ENCODE measurements at regions not wholly inside any gene's neighbourhood (a gene's known extent, or its start where the extent isn't known, plus 50 kb on each side); places are given as distances from the start of the nearest gene placed in this dataset.

- TF ChIP-seq TCF12 (IDR thresholded peaks at IDR 0.05) (no peak), NFIC (IDR thresholded peaks at IDR 0.05; ENCODE audit: borderline replicate concordance) (no peak), JUND (IDR thresholded peaks at IDR 0.05) (no peak), USF1 (IDR thresholded peaks at IDR 0.05; ENCODE audit: borderline replicate concordance, low read depth) (no peak), RXRA (IDR thresholded peaks at IDR 0.05; ENCODE audit: borderline replicate concordance, low read depth) (no peak), MXI1 (IDR thresholded peaks at IDR 0.05; ENCODE audit: low read depth, low read length) (no peak), NRF1 (IDR thresholded peaks at IDR 0.05; ENCODE audit: low read depth, low read length) (no peak), ZBTB33 (IDR thresholded peaks at IDR 0.05; ENCODE audit: borderline replicate concordance, low read depth) (no peak), RAD21 (IDR thresholded peaks at IDR 0.05; ENCODE audit: low read length) (no peak), MEF2A (IDR thresholded peaks at IDR 0.05; ENCODE audit: borderline replicate concordance, low read depth) (no peak), USF2 (IDR thresholded peaks at IDR 0.05; ENCODE audit: borderline replicate concordance, low read depth, low read length) (no peak), POLR2AphosphoS5 (IDR thresholded peaks at IDR 0.05; ENCODE audit: low read depth, low read length) (no peak)
- Histone ChIP-seq H2AFZ (ENCODE audit: low read depth) (no peak overlapping the region), H3K9me2 (no peaks in the 10 kb centered on the region), H3K4me1 (ENCODE audit: control insufficient read depth in 1 of 2, insufficient read depth in 2 of 2, low read depth in 1 of 2, low read length in 1 of 2) (no peaks in the 10 kb centered on the region), H3K9ac (no peak overlapping the region), H3K27ac (ENCODE audit: low read depth in 2 of 2, low read length in 1 of 2) (peak overlapping the region in 1 of 2 experiments; percentile 34; a peak in 2 of 4 replicates), H3K27me3 (ENCODE audit: insufficient read depth) (no peaks in the 10 kb centered on the region), H3K9me3 (no peaks in the 10 kb centered on the region), H3F3A (replicated peaks; ENCODE audit: insufficient read depth) (no peaks in the 10 kb centered on the region), H3K79me2 (ENCODE audit: insufficient read depth) (no peaks in the 10 kb centered on the region), H3K4me3 (ENCODE audit: low read depth in 2 of 2, low read length in 1 of 2) (no peak overlapping the region), H4K20me1 (ENCODE audit: insufficient read depth) (no peaks in the 10 kb centered on the region), H3K36me3 (replicated peaks in 1 of 2; ENCODE audit: control insufficient read depth in 1 of 2, insufficient read depth in 2 of 2, low read length in 1 of 2) (no peaks in the 10 kb centered on the region), H3K4me2 (no peak overlapping the region)
- POLR2A ChIA-PET = interaction anchor here (0.7 kb wide), 1 partner anchor 15 kb away, joined by 3 read pairs; no protein-coding TSS in a partner anchor
- DNase-seq = no peak
- CTCF ChIA-PET = interaction anchor here (0.9 kb wide), 2 partner anchors 12 to 30 kb away, joined by 3 read pairs; no protein-coding TSS in a partner anchor
- 17% methylated on average over 3 of the region's 3 CpGs for WGBS (ENCODE audit: low lambda C conversion rate)
Measured at GRCh38 chr3:1456781-1457311, 364.0 kb downstream of the CNTN6 start.

DNA sequence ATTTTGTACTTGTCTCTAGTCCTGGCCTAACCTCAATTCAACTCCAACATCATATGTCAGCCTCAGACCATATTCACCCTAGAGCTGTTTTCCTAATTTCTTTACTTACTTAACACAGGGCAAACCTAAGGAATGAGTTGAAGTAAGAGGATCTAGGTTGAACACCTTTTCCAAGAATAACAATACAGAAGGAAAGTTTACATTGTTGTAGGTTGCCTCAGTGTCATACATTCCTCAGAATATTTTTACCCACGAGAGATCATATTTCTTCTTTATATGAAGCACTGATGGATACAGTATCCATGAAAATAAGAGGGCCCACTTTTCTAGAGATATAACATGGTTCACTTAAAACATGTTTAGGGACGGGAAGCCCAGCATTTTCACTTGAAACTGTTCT is 369.5 kb downstream of the CNTN6 start:
- Histone ChIP-seq H3F3A (replicated peaks; ENCODE audit: insufficient read depth) (no peaks in the 10 kb centered on the region), H2AFZ (ENCODE audit: low read depth) (no peak overlapping the region), H4K20me1 (ENCODE audit: insufficient read depth) (no peaks in the 10 kb centered on the region), H3K4me2 (no peak overlapping the region), H3K9ac (no peak overlapping the region), H3K79me2 (ENCODE audit: insufficient read depth) (no peaks in the 10 kb centered on the region), H3K36me3 (replicated peaks in 1 of 2; ENCODE audit: control insufficient read depth in 1 of 2, insufficient read depth in 2 of 2, low read length in 1 of 2) (no peaks in the 10 kb centered on the region), H3K27ac (ENCODE audit: low read depth in 2 of 2, low read length in 1 of 2) (no peak overlapping the region), H3K27me3 (ENCODE audit: insufficient read depth) (no peaks in the 10 kb centered on the region), H3K9me2 (no peaks in the 10 kb centered on the region), H3K4me3 (ENCODE audit: low read depth in 2 of 2, low read length in 1 of 2) (no peak overlapping the region), H3K4me1 (ENCODE audit: control insufficient read depth in 1 of 2, insufficient read depth in 2 of 2, low read depth in 1 of 2, low read length in 1 of 2) (no peaks in the 10 kb centered on the region), H3K9me3 (peaks cover 13% of the 10 kb centered on the region; the same call in 1 of the 2 replicates)
- DNase-seq = no peak
- TF ChIP-seq JUND (IDR thresholded peaks at IDR 0.05) = no peak
- TF ChIP-seq NRF1 (IDR thresholded peaks at IDR 0.05; ENCODE audit: low read depth, low read length) = no peak
- TF ChIP-seq TEAD4 (IDR thresholded peaks at IDR 0.05; ENCODE audit: borderline replicate concordance, insufficient read depth) = no peak
- TF ChIP-seq NFIC (IDR thresholded peaks at IDR 0.05; ENCODE audit: borderline replicate concordance) = no peak
- no peak for TF ChIP-seq GABPA (IDR thresholded peaks at IDR 0.05; ENCODE audit: low read depth)
- TF ChIP-seq TCF12 (IDR thresholded peaks at IDR 0.05) = no peak
- no peak for TF ChIP-seq MXI1 (IDR thresholded peaks at IDR 0.05; ENCODE audit: low read depth, low read length)
- TF ChIP-seq FOXM1 (IDR thresholded peaks at IDR 0.05; ENCODE audit: low read depth) = no peak
- TF ChIP-seq POLR2AphosphoS5 (IDR thresholded peaks at IDR 0.05; ENCODE audit: low read depth, low read length) = no peak
- no peak for TF ChIP-seq TAF1 (IDR thresholded peaks at IDR 0.05; ENCODE audit: borderline replicate concordance, low read depth, low read length)
- no peak for TF ChIP-seq CHD2 (IDR thresholded peaks at IDR 0.05; ENCODE audit: low read length, partially characterized antibody)
- no peak for TF ChIP-seq RCOR1 (IDR thresholded peaks at IDR 0.05; ENCODE audit: low read length)
- ChIA-PET POLR2A (no interaction called here), CTCF (interaction anchor here (0.5 to 1.2 kb wide), 2 partner anchors 12 to 1283 kb away, joined by 3 read pairs; no protein-coding TSS in a partner anchor)
- whole genome bisulfite sequencing (ENCODE audit: low lambda C conversion rate) = 7% methylated on average over 2 of the region's 2 CpGs
